GM12878 (cell line): ENCODE measurements at regions not wholly inside any gene's neighbourhood (a gene's known extent, or its start where the extent isn't known, plus 50 kb on each side); places are given as distances from the start of the nearest gene placed in this dataset.

Experiments
- EP300 ChIP-seq, 2 experiments: fragments of 150-350 bp in 1 of 2; IDR thresholded peaks; 2 replicates each; pipeline ENCODE4 v1.6.1; 2011 to 2012; ENCODE audit warnings: low read depth in 2 of 2, low read length in 2 of 2, borderline replicate concordance in 1 of 2, improper control_type of control experiment in 1 of 2, inconsistent platforms in 1 of 2; ENCODE audit not compliant: control insufficient read depth in 1 of 2
- POLR2A ChIP-seq: IDR thresholded peaks from 2 replicates; pipeline ENCODE4 v1.6.1; 2011; ENCODE audit warnings: low read depth, mild to moderate bottlenecking, low read length
- RAD21 ChIP-seq: IDR thresholded peaks from 2 replicates; pipeline ENCODE4 v1.6.1; 2011; ENCODE audit warnings: mild to moderate bottlenecking, low read depth, low read length, moderate library complexity; ENCODE audit not compliant: insufficient read depth
- SP1 ChIP-seq: IDR thresholded peaks from one replicate; pipeline ENCODE4 v1.6.1; 2011; ENCODE audit warnings: low read depth, low read length
- TF ChIP-seq, protein P1 (sequence below): IDR thresholded peaks from 2 replicates; pipeline ENCODE4 v1.6.1; 2012; ENCODE audit warnings: mild to moderate bottlenecking, low read depth, low read length
- TF ChIP-seq, protein P2 (sequence below): IDR thresholded peaks from 2 replicates; pipeline ENCODE4 v1.6.1; 2012; ENCODE audit warnings: low read depth, low read length, improper control_type of control experiment

GRCh38 chr14:105850853-105851581 lies 324.6 kb downstream of the TMEM121 start:
- TF ChIP-seq EP300 (IDR thresholded peaks at IDR 0.05; ENCODE audit: borderline replicate concordance in 1 of 2, control insufficient read depth in 1 of 2, low read depth in 2 of 2, low read length in 2 of 2) (no peak), SP1 (no peak), RAD21 (no peak), POLR2A (peak; percentile 34; the same call in 1 of the 2 replicates)
- TF ChIP-seq, protein P1, sequence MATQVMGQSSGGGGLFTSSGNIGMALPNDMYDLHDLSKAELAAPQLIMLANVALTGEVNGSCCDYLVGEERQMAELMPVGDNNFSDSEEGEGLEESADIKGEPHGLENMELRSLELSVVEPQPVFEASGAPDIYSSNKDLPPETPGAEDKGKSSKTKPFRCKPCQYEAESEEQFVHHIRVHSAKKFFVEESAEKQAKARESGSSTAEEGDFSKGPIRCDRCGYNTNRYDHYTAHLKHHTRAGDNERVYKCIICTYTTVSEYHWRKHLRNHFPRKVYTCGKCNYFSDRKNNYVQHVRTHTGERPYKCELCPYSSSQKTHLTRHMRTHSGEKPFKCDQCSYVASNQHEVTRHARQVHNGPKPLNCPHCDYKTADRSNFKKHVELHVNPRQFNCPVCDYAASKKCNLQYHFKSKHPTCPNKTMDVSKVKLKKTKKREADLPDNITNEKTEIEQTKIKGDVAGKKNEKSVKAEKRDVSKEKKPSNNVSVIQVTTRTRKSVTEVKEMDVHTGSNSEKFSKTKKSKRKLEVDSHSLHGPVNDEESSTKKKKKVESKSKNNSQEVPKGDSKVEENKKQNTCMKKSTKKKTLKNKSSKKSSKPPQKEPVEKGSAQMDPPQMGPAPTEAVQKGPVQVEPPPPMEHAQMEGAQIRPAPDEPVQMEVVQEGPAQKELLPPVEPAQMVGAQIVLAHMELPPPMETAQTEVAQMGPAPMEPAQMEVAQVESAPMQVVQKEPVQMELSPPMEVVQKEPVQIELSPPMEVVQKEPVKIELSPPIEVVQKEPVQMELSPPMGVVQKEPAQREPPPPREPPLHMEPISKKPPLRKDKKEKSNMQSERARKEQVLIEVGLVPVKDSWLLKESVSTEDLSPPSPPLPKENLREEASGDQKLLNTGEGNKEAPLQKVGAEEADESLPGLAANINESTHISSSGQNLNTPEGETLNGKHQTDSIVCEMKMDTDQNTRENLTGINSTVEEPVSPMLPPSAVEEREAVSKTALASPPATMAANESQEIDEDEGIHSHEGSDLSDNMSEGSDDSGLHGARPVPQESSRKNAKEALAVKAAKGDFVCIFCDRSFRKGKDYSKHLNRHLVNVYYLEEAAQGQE = no peak
- TF ChIP-seq, protein P2, sequence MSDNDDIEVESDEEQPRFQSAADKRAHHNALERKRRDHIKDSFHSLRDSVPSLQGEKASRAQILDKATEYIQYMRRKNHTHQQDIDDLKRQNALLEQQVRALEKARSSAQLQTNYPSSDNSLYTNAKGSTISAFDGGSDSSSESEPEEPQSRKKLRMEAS = no peak
